Tibial nerve (tissue), 4 donors: ENCODE measurements at regions not wholly inside any gene's neighbourhood (a gene's known extent, or its start where the extent isn't known, plus 50 kb on each side); places are given as distances from the start of the nearest gene placed in this dataset.

Experiments used
- CTCF ChIP-seq, 5 experiments: fragments of 200-600 bp in 3 of 5; fragments of 450-650 bp in 2 of 5; sonication (generic) in 3 of 5; IDR thresholded peaks; one replicate each; pipeline ENCODE4 v1.5.1; 2016 to 2019; ENCODE audit warnings: antibody characterized with exemption in 5 of 5, mild to moderate bottlenecking in 3 of 5, moderate library complexity in 2 of 5
- EP300 ChIP-seq, 2 donors: sonication (generic); formaldehyde crosslinking; IDR thresholded peaks; one replicate each; pipeline ENCODE4 v1.6.1; 2017; ENCODE audit warnings: antibody characterized with exemption in 2 of 2, mild to moderate bottlenecking in 1 of 2
- POLR2A ChIP-seq, 2 donors: fragments of 450-650 bp; IDR thresholded peaks; one replicate each; pipeline ENCODE4 v1.6.1; 2017; ENCODE audit warnings: antibody characterized with exemption in 2 of 2, mild to moderate bottlenecking in 2 of 2, moderate library complexity in 2 of 2

- TF ChIP-seq CTCF (IDR thresholded peaks at IDR 0.05): no peak
- no peak for TF ChIP-seq POLR2A (IDR thresholded peaks at IDR 0.05)
- TF ChIP-seq EP300 (IDR thresholded peaks at IDR 0.05): no peak
These were observed 245.4 kb downstream of the HNRNPD start for GRCh38 chr4:82128355-82128754.
